ENCODE measurements at regions not wholly inside any gene's neighbourhood (a gene's known extent, or its start where the extent isn't known, plus 50 kb on each side); places are given as distances from the start of the nearest gene placed in this dataset.

DNA sequence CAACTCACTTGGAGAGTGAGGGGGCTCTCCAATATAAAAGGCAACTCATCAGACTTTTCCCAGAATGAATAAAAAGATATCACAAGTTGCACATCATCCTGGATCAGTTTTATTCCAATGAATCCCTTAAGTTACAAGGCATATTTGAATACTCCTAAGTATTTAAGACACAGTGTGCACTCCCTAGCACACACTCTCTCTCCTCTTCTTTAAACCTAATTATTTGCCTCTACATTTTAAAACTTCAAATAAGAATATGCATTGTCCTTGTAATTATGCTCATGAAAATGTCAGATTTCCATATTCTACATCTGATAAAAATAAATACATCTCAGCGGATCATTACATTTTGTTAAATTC is 273.6 kb downstream of the ADGB start:
- no peaks in the 10 kb centered on the region for H3K27me3 ChIP-seq
- H3K9me3 ChIP-seq, result no peaks in the 10 kb centered on the region
- no peak for DNase-seq (ENCODE audit: low spot score in 2 of 2)
- H3K27ac ChIP-seq, result no peak overlapping the region
- no peak overlapping the region for H3K4me3 ChIP-seq
- intact Hi-C loops (cut with DNase I), result no loop called here
- H3K36me3 ChIP-seq, result no peaks in the 10 kb centered on the region
- TF ChIP-seq, protein P1, sequence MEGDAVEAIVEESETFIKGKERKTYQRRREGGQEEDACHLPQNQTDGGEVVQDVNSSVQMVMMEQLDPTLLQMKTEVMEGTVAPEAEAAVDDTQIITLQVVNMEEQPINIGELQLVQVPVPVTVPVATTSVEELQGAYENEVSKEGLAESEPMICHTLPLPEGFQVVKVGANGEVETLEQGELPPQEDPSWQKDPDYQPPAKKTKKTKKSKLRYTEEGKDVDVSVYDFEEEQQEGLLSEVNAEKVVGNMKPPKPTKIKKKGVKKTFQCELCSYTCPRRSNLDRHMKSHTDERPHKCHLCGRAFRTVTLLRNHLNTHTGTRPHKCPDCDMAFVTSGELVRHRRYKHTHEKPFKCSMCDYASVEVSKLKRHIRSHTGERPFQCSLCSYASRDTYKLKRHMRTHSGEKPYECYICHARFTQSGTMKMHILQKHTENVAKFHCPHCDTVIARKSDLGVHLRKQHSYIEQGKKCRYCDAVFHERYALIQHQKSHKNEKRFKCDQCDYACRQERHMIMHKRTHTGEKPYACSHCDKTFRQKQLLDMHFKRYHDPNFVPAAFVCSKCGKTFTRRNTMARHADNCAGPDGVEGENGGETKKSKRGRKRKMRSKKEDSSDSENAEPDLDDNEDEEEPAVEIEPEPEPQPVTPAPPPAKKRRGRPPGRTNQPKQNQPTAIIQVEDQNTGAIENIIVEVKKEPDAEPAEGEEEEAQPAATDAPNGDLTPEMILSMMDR (IDR thresholded peaks at IDR 0.05), result no peak
- no peaks in the 10 kb centered on the region for H3K4me1 ChIP-seq

DNA sequence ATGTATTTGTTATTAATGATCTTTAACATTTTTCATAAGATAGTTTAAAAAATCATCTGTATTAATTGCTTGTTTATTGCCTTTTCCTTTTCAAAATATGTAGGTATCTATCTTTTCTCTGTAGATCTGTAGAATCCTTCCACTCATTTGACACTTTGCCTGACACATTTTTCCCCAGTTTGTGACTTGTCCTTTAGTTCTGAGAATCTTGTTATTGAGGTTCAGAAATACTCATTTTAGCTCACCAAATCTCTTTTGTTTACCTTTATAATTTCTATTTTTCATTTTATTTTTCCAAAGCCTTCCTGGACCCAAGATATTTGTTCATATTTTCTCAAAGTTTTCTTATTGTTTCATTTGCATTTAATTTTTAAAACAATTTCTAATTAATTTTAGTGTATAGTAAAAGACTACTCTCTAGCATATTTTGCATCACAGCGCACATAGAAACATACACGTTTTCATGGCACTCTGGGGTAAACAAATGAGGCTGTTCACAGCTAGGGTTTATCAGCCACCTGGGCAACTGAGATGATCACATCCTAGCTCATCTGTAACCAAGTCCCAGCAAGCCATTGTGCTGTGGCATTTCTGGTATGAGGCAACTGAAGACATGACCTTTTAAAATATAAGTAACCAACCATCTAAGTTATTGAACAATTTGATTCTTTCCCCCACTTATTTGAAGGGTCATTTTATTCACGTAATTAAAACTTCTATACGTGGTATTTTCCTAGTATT is 275.7 kb downstream of the ADGB start:
- Histone ChIP-seq H3K27me3 (no peaks in the 10 kb centered on the region), H3K4me1 (no peaks in the 10 kb centered on the region), H3K27ac (no peak overlapping the region), H3K36me3 (no peaks in the 10 kb centered on the region), H3K9me3 (no peaks in the 10 kb centered on the region), H3K4me3 (no peak overlapping the region)
- no peak for DNase-seq (ENCODE audit: low spot score in 2 of 2)
- intact Hi-C loops (cut with DNase I), result no loop called here
- TF ChIP-seq, protein P1 (IDR thresholded peaks at IDR 0.05), result no peak

DNA sequence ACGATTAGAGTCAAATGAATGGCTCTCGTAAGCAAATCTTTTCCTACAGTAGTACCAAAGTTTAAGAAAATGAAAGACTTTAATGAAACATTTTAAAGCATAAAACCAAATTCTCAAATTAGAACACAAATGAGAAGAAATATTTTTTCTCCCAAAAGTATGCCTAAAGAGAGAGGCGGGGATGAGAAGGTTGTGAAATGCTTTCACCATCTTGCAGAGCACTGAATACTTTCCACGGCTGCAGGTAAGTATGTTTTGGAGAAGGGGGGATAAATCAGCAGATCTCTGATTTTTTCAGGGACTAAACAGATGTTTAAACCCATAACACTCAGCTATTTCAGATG is 277.1 kb downstream of the ADGB start:
- no peaks in the 10 kb centered on the region for H3K9me3 ChIP-seq
- H3K4me3 ChIP-seq, result no peak overlapping the region
- H3K27me3 ChIP-seq, result no peaks in the 10 kb centered on the region
- intact Hi-C loops (cut with DNase I), result no loop called here
- no peaks in the 10 kb centered on the region for H3K4me1 ChIP-seq
- no peak for DNase-seq (ENCODE audit: low spot score in 2 of 2)
- no peaks in the 10 kb centered on the region for H3K36me3 ChIP-seq
- H3K27ac ChIP-seq, result no peak overlapping the region
- TF ChIP-seq, protein P1 (IDR thresholded peaks at IDR 0.05), result no peak

DNA sequence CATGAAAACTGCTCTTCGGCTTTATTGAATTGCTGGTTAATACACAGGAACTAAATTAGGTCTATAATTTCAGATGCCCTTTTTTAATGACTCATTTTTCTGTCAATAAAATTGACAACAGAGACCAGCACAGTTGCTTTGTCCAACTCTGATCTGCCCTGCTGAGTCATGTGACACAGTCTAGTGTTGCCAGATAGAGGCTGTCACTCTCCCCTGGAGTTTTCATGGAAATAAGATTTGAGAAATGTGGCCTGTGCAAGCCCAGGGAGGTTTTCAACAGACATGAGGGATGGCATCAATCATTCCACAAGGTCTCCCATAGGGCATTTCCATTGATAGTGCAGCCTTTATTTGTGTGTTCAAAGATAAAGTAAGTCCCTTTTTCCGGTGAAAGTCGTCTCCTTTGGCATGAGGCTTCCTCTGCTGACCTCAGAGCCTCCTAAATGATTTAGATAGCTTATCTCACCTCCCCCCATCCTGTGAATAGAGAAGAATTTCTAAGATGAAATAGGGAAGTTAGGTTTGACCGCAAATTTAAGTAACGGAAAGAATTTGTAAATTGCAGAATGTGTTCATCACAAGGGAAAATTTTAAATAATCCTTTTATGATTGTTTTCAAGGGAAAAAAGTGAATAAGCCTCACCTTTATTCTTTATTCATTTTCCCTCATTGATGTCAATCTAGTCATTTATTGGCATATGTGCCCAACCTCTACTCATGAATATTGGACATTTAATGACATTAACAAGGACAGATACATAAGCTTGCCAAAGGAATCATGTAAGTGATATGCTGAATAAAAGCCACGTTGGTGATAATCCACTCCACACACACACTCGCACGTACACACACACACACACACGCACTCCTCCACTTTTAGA is 277.7 kb downstream of the ADGB start:
- no peak overlapping the region for H3K27ac ChIP-seq
- H3K9me3 ChIP-seq, result no peaks in the 10 kb centered on the region
- no peak for DNase-seq (ENCODE audit: low spot score in 2 of 2)
- no peaks in the 10 kb centered on the region for H3K36me3 ChIP-seq
- no peaks in the 10 kb centered on the region for H3K27me3 ChIP-seq
- H3K4me1 ChIP-seq, result no peaks in the 10 kb centered on the region
- TF ChIP-seq, protein P1 (IDR thresholded peaks at IDR 0.05), result no peak
- intact Hi-C loops (cut with DNase I), result no loop called here
- H3K4me3 ChIP-seq, result no peak overlapping the region

DNA sequence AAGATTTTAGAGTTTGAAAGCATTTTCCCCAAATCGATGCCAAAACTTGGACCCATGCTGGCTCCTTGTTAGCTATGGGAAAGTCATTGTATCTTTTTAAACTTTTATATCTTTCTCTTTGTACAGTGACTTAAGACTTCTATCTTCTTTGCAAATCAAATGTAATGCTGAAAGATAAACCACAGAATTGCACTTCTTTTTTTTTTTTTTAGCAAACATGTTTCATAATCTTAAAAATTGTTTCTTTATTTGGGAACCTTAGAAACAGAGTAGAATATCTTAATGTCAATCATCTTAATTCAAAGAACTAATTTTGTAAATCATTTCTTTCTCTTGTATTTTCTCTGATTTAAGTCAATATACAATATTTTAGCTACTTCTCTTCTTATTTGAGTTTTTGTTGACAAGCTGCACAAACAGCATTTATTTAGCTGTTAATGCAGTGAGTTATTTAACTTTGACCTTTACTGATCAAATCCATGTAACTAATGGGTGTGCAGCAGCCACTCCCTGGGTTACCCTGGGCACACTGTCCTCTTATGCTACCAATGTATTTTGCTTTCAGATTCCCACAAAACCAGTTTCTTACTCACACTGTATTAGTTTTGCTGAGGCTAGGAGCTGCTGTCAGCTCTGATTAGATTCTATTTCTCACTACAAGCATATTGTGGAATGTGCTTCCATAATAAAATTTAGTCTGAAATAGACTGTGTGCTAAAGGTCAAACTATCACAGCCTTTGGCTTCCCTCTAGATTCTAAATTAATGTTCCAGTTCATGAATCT is 279.6 kb downstream of the ADGB start:
- intact Hi-C loops (cut with DNase I), result no loop called here
- Histone ChIP-seq H3K27ac (no peak overlapping the region), H3K4me1 (no peaks in the 10 kb centered on the region), H3K9me3 (no peaks in the 10 kb centered on the region), H3K36me3 (no peaks in the 10 kb centered on the region), H3K4me3 (no peak overlapping the region), H3K27me3 (no peaks in the 10 kb centered on the region)
- TF ChIP-seq, protein P1 (IDR thresholded peaks at IDR 0.05), result no peak
- DNase-seq (ENCODE audit: low spot score in 2 of 2), result no peak

Data from ascending aorta (tissue), 2 donors.